ENCODE measurements at regions not wholly inside any gene's neighbourhood (a gene's known extent, or its start where the extent isn't known, plus 50 kb on each side); places are given as distances from the start of the nearest gene placed in this dataset.

GRCh38 chr7:24463474-24463873 lies 109.8 kb upstream of the PALS2 start:
- H3K27me3 Mint-ChIP-seq = peaks cover 6% of the 10 kb centered on the region

GRCh38 chr7:24464861-24465260 lies 108.4 kb upstream of the PALS2 start:
- Mint-ChIP-seq H3K4me3 (no peak overlapping the region), H3K27ac (no peak overlapping the region), H3K36me3 (ENCODE audit: low read depth) (no peaks in the 10 kb centered on the region), H3K27me3 (peaks cover 3% of the 10 kb centered on the region), H3K9me3 (no peaks in the 10 kb centered on the region), H3K4me1 (no peaks in the 10 kb centered on the region)
- ATAC-seq (replicated peaks) = no peak

More at GRCh38 chr7:24463474-24463873, 109.8 kb upstream of the PALS2 start:
- H3K4me3 Mint-ChIP-seq = no peak overlapping the region
- H3K36me3 Mint-ChIP-seq (ENCODE audit: low read depth) = no peaks in the 10 kb centered on the region
- no peak for ATAC-seq (replicated peaks)
- no peaks in the 10 kb centered on the region for H3K4me1 Mint-ChIP-seq
- no peak overlapping the region for H3K27ac Mint-ChIP-seq
- no peaks in the 10 kb centered on the region for H3K9me3 Mint-ChIP-seq

- no peak for ATAC-seq (replicated peaks)
- peaks cover 3% of the 10 kb centered on the region for H3K27me3 Mint-ChIP-seq
- no peaks in the 10 kb centered on the region for H3K4me1 Mint-ChIP-seq
- no peak overlapping the region for H3K27ac Mint-ChIP-seq
- no peak overlapping the region for H3K4me3 Mint-ChIP-seq
- H3K9me3 Mint-ChIP-seq = no peaks in the 10 kb centered on the region
- no peaks in the 10 kb centered on the region for H3K36me3 Mint-ChIP-seq (ENCODE audit: low read depth)
Measured at GRCh38 chr7:24466168-24466768, 107.0 kb upstream of the PALS2 start.

- Mint-ChIP-seq H3K4me3 (no peak overlapping the region), H3K4me1 (no peaks in the 10 kb centered on the region), H3K27me3 (peaks cover 3% of the 10 kb centered on the region), H3K27ac (no peak overlapping the region), H3K36me3 (ENCODE audit: low read depth) (no peaks in the 10 kb centered on the region), H3K9me3 (no peaks in the 10 kb centered on the region)
- ATAC-seq (replicated peaks) = no peak
Measured at GRCh38 chr7:24469118-24469517, 104.1 kb upstream of the PALS2 start.

- Mint-ChIP-seq H3K4me1 (no peaks in the 10 kb centered on the region), H3K27ac (no peak overlapping the region), H3K4me3 (no peak overlapping the region), H3K27me3 (no peaks in the 10 kb centered on the region), H3K9me3 (no peaks in the 10 kb centered on the region), H3K36me3 (ENCODE audit: low read depth) (no peaks in the 10 kb centered on the region)
- ATAC-seq (replicated peaks) = peak; percentile 78
Measured at GRCh38 chr7:24472093-24472492, 101.2 kb upstream of the PALS2 start.

- ATAC-seq (replicated peaks) = no peak
- Mint-ChIP-seq H3K4me3 (no peak overlapping the region), H3K27ac (no peak overlapping the region), H3K27me3 (peaks cover 7% of the 10 kb centered on the region), H3K4me1 (no peaks in the 10 kb centered on the region), H3K9me3 (no peaks in the 10 kb centered on the region), H3K36me3 (ENCODE audit: low read depth) (no peaks in the 10 kb centered on the region)
Measured at GRCh38 chr7:24475166-24475961, 97.9 kb upstream of the PALS2 start.

- peaks cover 10% of the 10 kb centered on the region for H3K27me3 Mint-ChIP-seq
- H3K27ac Mint-ChIP-seq = no peak overlapping the region
- H3K36me3 Mint-ChIP-seq (ENCODE audit: low read depth) = no peaks in the 10 kb centered on the region
- ATAC-seq (replicated peaks) = no peak
- H3K4me1 Mint-ChIP-seq = no peaks in the 10 kb centered on the region
- H3K4me3 Mint-ChIP-seq = no peak overlapping the region
- H3K9me3 Mint-ChIP-seq = no peaks in the 10 kb centered on the region
Measured at GRCh38 chr7:24476227-24476626, 97.0 kb upstream of the PALS2 start.

GRCh38 chr7:24477398-24478136 lies 95.7 kb upstream of the PALS2 start:
- Mint-ChIP-seq H3K27ac (no peak overlapping the region), H3K4me1 (no peaks in the 10 kb centered on the region), H3K9me3 (no peaks in the 10 kb centered on the region), H3K27me3 (peaks cover 14% of the 10 kb centered on the region), H3K4me3 (no peak overlapping the region), H3K36me3 (ENCODE audit: low read depth) (no peaks in the 10 kb centered on the region)
- no peak for ATAC-seq (replicated peaks)

GRCh38 chr7:24478137-24478655 lies 95.1 kb upstream of the PALS2 start:
- H3K4me1 Mint-ChIP-seq = no peaks in the 10 kb centered on the region
- H3K27ac Mint-ChIP-seq = no peak overlapping the region
- ATAC-seq (replicated peaks) = no peak
- H3K9me3 Mint-ChIP-seq = no peaks in the 10 kb centered on the region
- H3K4me3 Mint-ChIP-seq = no peak overlapping the region
- no peaks in the 10 kb centered on the region for H3K36me3 Mint-ChIP-seq (ENCODE audit: low read depth)
- peaks cover 14% of the 10 kb centered on the region for H3K27me3 Mint-ChIP-seq

- Mint-ChIP-seq H3K9me3 (no peaks in the 10 kb centered on the region), H3K27ac (no peak overlapping the region)
Measured at GRCh38 chr7:24480501-24480900, 92.8 kb upstream of the PALS2 start.

GRCh38 chr7:24483804-24484203 lies 89.4 kb upstream of the PALS2 start:
- Mint-ChIP-seq H3K27ac (no peak overlapping the region), H3K27me3 (peaks cover 38% of the 10 kb centered on the region), H3K4me1 (no peaks in the 10 kb centered on the region), H3K9me3 (no peaks in the 10 kb centered on the region), H3K4me3 (no peak overlapping the region), H3K36me3 (ENCODE audit: low read depth) (no peaks in the 10 kb centered on the region)
- no peak for ATAC-seq (replicated peaks)

More at GRCh38 chr7:24480501-24480900, 92.8 kb upstream of the PALS2 start:
- no peak overlapping the region for H3K4me3 Mint-ChIP-seq
- no peak for ATAC-seq (replicated peaks)
- no peaks in the 10 kb centered on the region for H3K4me1 Mint-ChIP-seq
- no peaks in the 10 kb centered on the region for H3K36me3 Mint-ChIP-seq (ENCODE audit: low read depth)
- H3K27me3 Mint-ChIP-seq = peaks cover 32% of the 10 kb centered on the region

- Mint-ChIP-seq H3K27me3 (peaks cover 28% of the 10 kb centered on the region), H3K9me3 (no peaks in the 10 kb centered on the region), H3K27ac (no peak overlapping the region), H3K36me3 (ENCODE audit: low read depth) (no peaks in the 10 kb centered on the region), H3K4me1 (no peaks in the 10 kb centered on the region), H3K4me3 (no peak overlapping the region)
- no peak for ATAC-seq (replicated peaks)
Measured at GRCh38 chr7:24492576-24492975, 80.7 kb upstream of the PALS2 start.

GRCh38 chr7:24494832-24495231 lies 78.4 kb upstream of the PALS2 start:
- Mint-ChIP-seq H3K4me1 (no peaks in the 10 kb centered on the region), H3K36me3 (ENCODE audit: low read depth) (no peaks in the 10 kb centered on the region), H3K4me3 (no peak overlapping the region), H3K27ac (no peak overlapping the region), H3K27me3 (peaks cover 24% of the 10 kb centered on the region), H3K9me3 (no peaks in the 10 kb centered on the region)
- ATAC-seq (replicated peaks) = no peak

GRCh38 chr7:24496036-24496435 lies 77.2 kb upstream of the PALS2 start:
- no peaks in the 10 kb centered on the region for H3K4me1 Mint-ChIP-seq
- H3K27me3 Mint-ChIP-seq = peaks cover 17% of the 10 kb centered on the region
- no peaks in the 10 kb centered on the region for H3K9me3 Mint-ChIP-seq
- no peak overlapping the region for H3K27ac Mint-ChIP-seq
- no peaks in the 10 kb centered on the region for H3K36me3 Mint-ChIP-seq (ENCODE audit: low read depth)
- ATAC-seq (replicated peaks) = no peak
- no peak overlapping the region for H3K4me3 Mint-ChIP-seq

- Mint-ChIP-seq H3K27ac (no peak overlapping the region), H3K9me3 (no peaks in the 10 kb centered on the region), H3K4me1 (no peaks in the 10 kb centered on the region), H3K27me3 (peaks cover 8% of the 10 kb centered on the region), H3K36me3 (ENCODE audit: low read depth) (no peaks in the 10 kb centered on the region), H3K4me3 (no peak overlapping the region)
- no peak for ATAC-seq (replicated peaks)
Measured at GRCh38 chr7:24498439-24498838, 74.8 kb upstream of the PALS2 start.

Data from activated T-helper 17 cell treated with anti-CD3 and anti-CD28 coated beads, Interleukin-2, amount 50 U/mL, for 72 hours (primary cell).